ENCODE measurements at regions not wholly inside any gene's neighbourhood (a gene's known extent, or its start where the extent isn't known, plus 50 kb on each side); places are given as distances from the start of the nearest gene placed in this dataset.
A peak's percentile ranks its signal among the peaks of the same experiment; 100 is the strongest.

- no peak for DNase-seq (ENCODE audit: low spot score)
Observed at GRCh38 chr3:102183186-102183585, 251.6 kb upstream of the ZPLD1 start.

GRCh38 chr3:102183623-102184022 is 251.2 kb upstream of the ZPLD1 start:
- no peak for DNase-seq (ENCODE audit: low spot score)

GRCh38 chr3:102189541-102189940 is 245.3 kb upstream of the ZPLD1 start:
- DNase-seq (ENCODE audit: low spot score) = no peak

GRCh38 chr3:102189956-102190723 is 244.7 kb upstream of the ZPLD1 start:
- DNase-seq (ENCODE audit: low spot score) = no peak

GRCh38 chr3:102192575-102192974 is 242.2 kb upstream of the ZPLD1 start:
- DNase-seq (ENCODE audit: low spot score) = no peak

GRCh38 chr3:102193255-102193654 is 241.6 kb upstream of the ZPLD1 start:
- no peak for DNase-seq (ENCODE audit: low spot score)

- no peak for DNase-seq (ENCODE audit: low spot score)
Observed at GRCh38 chr3:102194001-102194400, 240.8 kb upstream of the ZPLD1 start.

- DNase-seq (ENCODE audit: low spot score) = no peak
Observed at GRCh38 chr3:102194760-102195159, 240.1 kb upstream of the ZPLD1 start.

- peak; percentile 76 for DNase-seq (ENCODE audit: low spot score)
Observed at GRCh38 chr3:102195198-102195948, 239.4 kb upstream of the ZPLD1 start.

- no peak for DNase-seq (ENCODE audit: low spot score)
Observed at GRCh38 chr3:102200126-102200525, 234.7 kb upstream of the ZPLD1 start.

GRCh38 chr3:102200560-102200959 is 234.3 kb upstream of the ZPLD1 start:
- no peak for DNase-seq (ENCODE audit: low spot score)

GRCh38 chr3:102205647-102206046 is 229.2 kb upstream of the ZPLD1 start:
- no peak for DNase-seq (ENCODE audit: low spot score)

- no peak for DNase-seq (ENCODE audit: low spot score)
Observed at GRCh38 chr3:102206511-102207031, 228.2 kb upstream of the ZPLD1 start.

- DNase-seq (ENCODE audit: low spot score) = no peak
Observed at GRCh38 chr3:102207151-102207571, 227.7 kb upstream of the ZPLD1 start.

GRCh38 chr3:102215166-102215565 is 219.6 kb upstream of the ZPLD1 start:
- no peak for DNase-seq (ENCODE audit: low spot score)

- DNase-seq (ENCODE audit: low spot score) = no peak
Observed at GRCh38 chr3:102223132-102223531, 211.7 kb upstream of the ZPLD1 start.

- DNase-seq (ENCODE audit: low spot score) = no peak
Observed at GRCh38 chr3:102224171-102224570, 210.6 kb upstream of the ZPLD1 start.

GRCh38 chr3:102225005-102225404 is 209.8 kb upstream of the ZPLD1 start:
- DNase-seq (ENCODE audit: low spot score) = peak; percentile 10

- peak; percentile 57 for DNase-seq (ENCODE audit: low spot score)
Observed at GRCh38 chr3:102225407-102226132, 209.2 kb upstream of the ZPLD1 start.

GRCh38 chr3:102226463-102226862 is 208.4 kb upstream of the ZPLD1 start:
- no peak for DNase-seq (ENCODE audit: low spot score)

GRCh38 chr3:102229062-102229655 is 205.7 kb upstream of the ZPLD1 start:
- DNase-seq (ENCODE audit: low spot score) = peak; percentile 79

GRCh38 chr3:102230057-102230456 is 204.8 kb upstream of the ZPLD1 start:
- no peak for DNase-seq (ENCODE audit: low spot score)

All from putamen (tissue), 1 donor.